K562 (cell line): ENCODE measurements at regions not wholly inside any gene's neighbourhood (a gene's known extent, or its start where the extent isn't known, plus 50 kb on each side); places are given as distances from the start of the nearest gene placed in this dataset.

ENCODE experiments used
- ATAC-seq: fragments of 200-7000 bp; cut with Tn5 transposase; 3 replicates; pipeline ENCODE4 v1.9.1; 2020; ENCODE audit warnings: moderate library complexity
- BruUV-seq: library from RNA; stranded (reverse); fragments of 400-500 nt; replicated peaks from 2 replicates; lab custom pipeline; 2021; lab: Mats Ljungman, UMichigan
- CTCF ChIA-PET: fragments of 300-600 bp; formaldehyde crosslinking; extraction: SDS; loops from one replicate; lab custom pipeline; 2021; ENCODE audit warnings: low intra/inter-chr PET ratio; lab: Yijun Ruan, JAX
- POLR2A ChIA-PET: fragments of 300-600, 350-650 bp; sonication (Branson Sonifier 250); formaldehyde crosslinking; extraction: SDS; loops from one replicate; lab custom pipeline; 2021; ENCODE audit warnings: antibody characterized with exemption, inconsistent platforms; lab: Yijun Ruan, JAX
- DNase-seq, 4 experiments: peaks; one replicate each; pipeline versions ENCODE4 v3.0.0 to v3.0.0-alpha.2; 2011 to 2018; ENCODE audit warnings: low spot score in 3 of 4, mixed read lengths in 3 of 4; ENCODE audit errors: extremely low read depth in 1 of 4
- FAIRE-seq: peaks from 2 replicates; lab custom pipeline; 2011; peaks lifted over from hg19 to GRCh38; lab: Jason Lieb, UNC
- H2AFZ ChIP-seq: 2 replicates; pipeline ENCODE4 v1.6.0; 2011; ENCODE audit warnings: low read depth, low read length, control low read depth, inconsistent platforms
- H3K27ac ChIP-seq: fragments of 200-600 bp; 3 replicates; pipeline ENCODE4 v1.8.0; 2011; ENCODE audit warnings: low read depth, mild to moderate bottlenecking, control low read depth, inconsistent platforms, low read length, moderate library complexity, mixed read lengths; ENCODE audit errors: extremely low read depth
- H3K27me3 ChIP-seq, 2 experiments: fragments of 300-600 bp in 1 of 2; 2 replicates in 1 of 2; 3 replicates in 1 of 2; pipeline versions ENCODE4 v1.6.0 to v1.8.0; 2011; ENCODE audit warnings: inconsistent platforms in 2 of 2, low read length in 2 of 2, mild to moderate bottlenecking in 1 of 2, mixed read lengths in 1 of 2, moderate library complexity in 1 of 2; ENCODE audit not compliant: control insufficient read depth in 2 of 2, insufficient read depth in 2 of 2
- H3K36me3 ChIP-seq: fragments of 300-600 bp; 3 replicates; pipeline ENCODE4 v1.8.0; 2011; ENCODE audit warnings: mild to moderate bottlenecking, low read length, inconsistent platforms; ENCODE audit not compliant: control insufficient read depth, insufficient read depth
- H3K4me1 ChIP-seq, 2 experiments: fragments of 200-600 bp in 1 of 2; replicated peaks in 1 of 2; 2 replicates in 1 of 2; 3 replicates in 1 of 2; pipeline versions ENCODE4 v1.5.1 to v1.8.0; 2011; ENCODE audit warnings: inconsistent platforms in 2 of 2, low read length in 2 of 2, mild to moderate bottlenecking in 1 of 2, mixed read lengths in 1 of 2, moderate library complexity in 1 of 2; ENCODE audit not compliant: control insufficient read depth in 2 of 2, insufficient read depth in 2 of 2
- H3K4me2 ChIP-seq: 2 replicates; pipeline ENCODE4 v1.6.1; 2011; ENCODE audit warnings: low read length, control low read depth, inconsistent platforms, mixed read lengths; ENCODE audit not compliant: insufficient read depth
- H3K4me3 ChIP-seq: fragments of 200-600 bp; sonication (generic), shearing (Covaris generic); 2 replicates; pipeline ENCODE4 v1.5.1; 2016; ENCODE audit warnings: control low read depth, inconsistent platforms
- H3K79me2 ChIP-seq: fragments of 200-600 bp; 3 replicates; pipeline ENCODE4 v1.8.0; 2011; ENCODE audit warnings: low read length, inconsistent platforms; ENCODE audit not compliant: control insufficient read depth, insufficient read depth
- H3K9ac ChIP-seq, 2 experiments: 2 replicates each; pipeline versions ENCODE4 v1.6.0 to v1.6.1; 2011; ENCODE audit warnings: low read depth in 2 of 2, low read length in 2 of 2, control low read depth in 1 of 2, inconsistent platforms in 1 of 2, mild to moderate bottlenecking in 1 of 2, mixed read lengths in 1 of 2; ENCODE audit not compliant: insufficient read depth in 1 of 2
- H3K9me1 ChIP-seq: one replicate; pipeline ENCODE4 v1.6.0; 2011; ENCODE audit warnings: inconsistent platforms, mild to moderate bottlenecking, low read length, moderate library complexity; ENCODE audit not compliant: control insufficient read depth, insufficient read depth
- H3K9me3 ChIP-seq: replicated peaks from 2 replicates; pipeline ENCODE4 v1.5.1; 2011; ENCODE audit warnings: low read depth, low read length, inconsistent platforms; ENCODE audit not compliant: control insufficient read depth, insufficient read depth
- H4K20me1 ChIP-seq: replicated peaks from 2 replicates; pipeline ENCODE4 v1.6.1; 2011; ENCODE audit warnings: low read length, inconsistent platforms, mixed read lengths; ENCODE audit not compliant: control insufficient read depth, insufficient read depth
- CBX1 ChIP-seq: sonication (generic); IDR thresholded peaks from 2 replicates; pipeline ENCODE4 v1.6.1; 2016; ENCODE audit warnings: antibody characterized with exemption, low read depth, mild to moderate bottlenecking
- HNRNPLL ChIP-seq: fragments of 200-400 bp; formaldehyde crosslinking; IDR thresholded peaks from 2 replicates; pipeline ENCODE4 v1.6.1; 2017; ENCODE audit warnings: low read length, low read depth, mild to moderate bottlenecking; ENCODE audit not compliant: poor library complexity, severe bottlenecking
- ZNF3 ChIP-seq: fragments of 250-450 bp; sonication (Bioruptor Pico); IDR thresholded peaks from 2 replicates; pipeline ENCODE4 v1.5.0; 2021; ENCODE audit warnings: mild to moderate bottlenecking, moderate library complexity
- ZNF318 ChIP-seq, 2 experiments: fragments of 450-650 bp; IDR thresholded peaks; 2 replicates each; pipeline ENCODE4 v1.6.1; 2016; ENCODE audit warnings: mild to moderate bottlenecking in 2 of 2, borderline replicate concordance in 1 of 2, low read depth in 1 of 2, moderate library complexity in 1 of 2
- in situ Hi-C: fragments of 300-500 bp; cut with MboI; formaldehyde crosslinking; loops from 4 replicates; pipeline ENCODE4 v1.15.0; 2018; ENCODE audit warnings: inconsistent platforms, mixed read lengths
- intact Hi-C: fragments of 100-400 bp; cut with micrococcal nuclease; formaldehyde crosslinking; loops from 2 replicates; pipeline ENCODE4 v1.14.2; 2022
- TF ChIP-seq, protein P1 (sequence below), 2 experiments: fragments of 250-450 bp in 1 of 2; fragments of 450-650 bp in 1 of 2; sonication (Bioruptor Pico) in 1 of 2; IDR thresholded peaks; 2 replicates each; pipeline versions ENCODE4 v1.6.1 to v1.8.0; 2016 to 2021; ENCODE audit warnings: mild to moderate bottlenecking in 2 of 2, moderate library complexity in 2 of 2, missing compliant biosample characterization in 1 of 2, missing genetic modification characterization in 1 of 2

GRCh38 chr22:22064580-22064979 is 82.0 kb upstream of the TOP3B start:
- H3K4me2 ChIP-seq: no peak overlapping the region
- no peaks in the 10 kb centered on the region for H3K36me3 ChIP-seq
- BruUV-seq: no TSS peak
- CTCF ChIA-PET: no interaction called here
- ATAC-seq: no peak
- H3K27ac ChIP-seq: no peak overlapping the region
- H3K27me3 ChIP-seq: peaks cover 13 to 23% of the 10 kb centered on the region in 2 experiments
- peaks cover 3 to 5% of the 10 kb centered on the region in 2 experiments; a peak in 3 of 5 replicates for H3K4me1 ChIP-seq
- H3K9me1 ChIP-seq: no peaks in the 10 kb centered on the region
- intact Hi-C loops (loop anchor here (5.0 kb wide), 3 partner anchors 38 to 278 kb away; no protein-coding TSS in a partner anchor), in situ Hi-C loops (no loop called here)
- TF ChIP-seq ZNF318 (IDR thresholded peaks at IDR 0.05; ENCODE audit: borderline replicate concordance in 1 of 2, low read depth in 1 of 2) (0 out of 4 replicates have a peak, but pooled peaks of 1 of the 2 experiments have one; percentile 50), CBX1 (no peak), ZNF3 (peak; percentile 67; the same call in 1 of the 2 replicates), HNRNPLL (no peak)
- TF ChIP-seq, protein P1, sequence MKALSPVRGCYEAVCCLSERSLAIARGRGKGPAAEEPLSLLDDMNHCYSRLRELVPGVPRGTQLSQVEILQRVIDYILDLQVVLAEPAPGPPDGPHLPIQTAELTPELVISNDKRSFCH (CRISPR knock-in tag; IDR thresholded peaks at IDR 0.05): peak; percentile 59; the same call in 1 of the 2 replicates
- TF ChIP-seq, protein P1 (tag; IDR thresholded peaks at IDR 0.05): no peak
- no peak overlapping the region for H2AFZ ChIP-seq
- POLR2A ChIA-PET: interaction anchor here (0.9 to 1.0 kb wide), 3 partner anchors 22 to 72 kb away, joined by 3 read pairs; no protein-coding TSS in a partner anchor
- no peaks in the 10 kb centered on the region for H3K79me2 ChIP-seq
- no peak overlapping the region for H3K4me3 ChIP-seq
- no peak for DNase-seq
- no peaks in the 10 kb centered on the region for H3K9me3 ChIP-seq
- 0 out of 2 replicates have a peak, but pooled peaks cover 3% of the 10 kb centered on the region for H4K20me1 ChIP-seq
- no peak overlapping the region for H3K9ac ChIP-seq
- FAIRE-seq: no peak
